ENCODE measurements at regions not wholly inside any gene's neighbourhood (a gene's known extent, or its start where the extent isn't known, plus 50 kb on each side); places are given as distances from the start of the nearest gene placed in this dataset.

GRCh38 chr22:47627556-47628253 lies 865.3 kb downstream of the TBC1D22A start:
- Histone ChIP-seq H3K36me3 (ENCODE audit: control insufficient read depth, insufficient read depth, low read length) (no peaks in the 10 kb centered on the region), H3K27me3 (replicated peaks; ENCODE audit: control insufficient read depth, insufficient read depth, low read length) (no peaks in the 10 kb centered on the region), H3K4me3 (replicated peaks; ENCODE audit: low read depth, low read length) (no peak overlapping the region)
- DNase-seq (ENCODE audit: extremely low read depth, insufficient read length), result no peak
- TF ChIP-seq CTCF (IDR thresholded peaks at IDR 0.05; ENCODE audit: insufficient read depth, low read length, poor library complexity, severe bottlenecking), result no peak

GRCh38 chr22:47626428-47627390 lies 864.3 kb downstream of the TBC1D22A start:
- Histone ChIP-seq H3K36me3 (ENCODE audit: control insufficient read depth, insufficient read depth, low read length) (no peaks in the 10 kb centered on the region), H3K27me3 (replicated peaks; ENCODE audit: control insufficient read depth, insufficient read depth, low read length) (no peaks in the 10 kb centered on the region), H3K4me3 (replicated peaks; ENCODE audit: low read depth, low read length) (no peak overlapping the region)
- no peak for TF ChIP-seq CTCF (IDR thresholded peaks at IDR 0.05; ENCODE audit: insufficient read depth, low read length, poor library complexity, severe bottlenecking)
- no peak for DNase-seq (ENCODE audit: extremely low read depth, insufficient read length)

GRCh38 chr22:47625531-47626427 lies 863.3 kb downstream of the TBC1D22A start:
- Histone ChIP-seq H3K4me3 (replicated peaks; ENCODE audit: low read depth, low read length) (no peak overlapping the region), H3K36me3 (ENCODE audit: control insufficient read depth, insufficient read depth, low read length) (no peaks in the 10 kb centered on the region), H3K27me3 (replicated peaks; ENCODE audit: control insufficient read depth, insufficient read depth, low read length) (no peaks in the 10 kb centered on the region)
- DNase-seq (ENCODE audit: extremely low read depth, insufficient read length), result no peak
- no peak for TF ChIP-seq CTCF (IDR thresholded peaks at IDR 0.05; ENCODE audit: insufficient read depth, low read length, poor library complexity, severe bottlenecking)

GRCh38 chr22:47625013-47625385 lies 862.5 kb downstream of the TBC1D22A start:
- no peaks in the 10 kb centered on the region for H3K27me3 ChIP-seq (replicated peaks; ENCODE audit: control insufficient read depth, insufficient read depth, low read length)
- H3K36me3 ChIP-seq (ENCODE audit: control insufficient read depth, insufficient read depth, low read length), result no peaks in the 10 kb centered on the region
- TF ChIP-seq CTCF (IDR thresholded peaks at IDR 0.05; ENCODE audit: insufficient read depth, low read length, poor library complexity, severe bottlenecking), result no peak
- H3K4me3 ChIP-seq (replicated peaks; ENCODE audit: low read depth, low read length), result no peak overlapping the region
- DNase-seq (ENCODE audit: extremely low read depth, insufficient read length), result no peak

GRCh38 chr22:47624252-47625012 lies 862.0 kb downstream of the TBC1D22A start:
- no peaks in the 10 kb centered on the region for H3K27me3 ChIP-seq (replicated peaks; ENCODE audit: control insufficient read depth, insufficient read depth, low read length)
- no peak overlapping the region for H3K4me3 ChIP-seq (replicated peaks; ENCODE audit: low read depth, low read length)
- no peaks in the 10 kb centered on the region for H3K36me3 ChIP-seq (ENCODE audit: control insufficient read depth, insufficient read depth, low read length)
- no peak for DNase-seq (ENCODE audit: extremely low read depth, insufficient read length)
- TF ChIP-seq CTCF (IDR thresholded peaks at IDR 0.05; ENCODE audit: insufficient read depth, low read length, poor library complexity, severe bottlenecking), result no peak
